Retina (tissue), 1 donor: ENCODE measurements at regions not wholly inside any gene's neighbourhood (a gene's known extent, or its start where the extent isn't known, plus 50 kb on each side); places are given as distances from the start of the nearest gene placed in this dataset.

ENCODE experiments used
- DNase-seq: peaks from one replicate; pipeline ENCODE4 v3.0.0-alpha.2; 2016

GRCh38 chr18:55819448-55819847 lies 231.5 kb upstream of the TCF4 start:
- DNase-seq = no peak

GRCh38 chr18:55818284-55818683 lies 230.3 kb upstream of the TCF4 start:
- no peak for DNase-seq

DNA sequence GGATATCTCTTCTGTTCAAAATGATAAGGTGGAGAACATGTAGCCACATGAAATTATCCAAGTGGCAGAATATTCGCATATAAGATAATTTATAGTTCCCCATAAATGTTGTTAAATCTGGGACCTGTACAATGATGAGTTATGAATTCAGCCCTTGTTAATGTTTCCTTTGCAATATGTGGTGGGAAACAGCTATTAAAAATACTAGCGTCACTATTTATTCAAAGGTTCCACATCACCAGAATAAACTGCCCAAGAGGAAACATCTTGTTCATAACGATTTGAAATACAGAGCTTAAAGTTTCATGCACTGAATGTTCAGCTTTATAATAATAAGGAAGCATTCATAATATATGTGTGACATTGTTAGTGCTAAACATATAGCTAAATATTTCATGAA lies 223.9 kb upstream of the TCF4 start:
- no peak for DNase-seq

DNA sequence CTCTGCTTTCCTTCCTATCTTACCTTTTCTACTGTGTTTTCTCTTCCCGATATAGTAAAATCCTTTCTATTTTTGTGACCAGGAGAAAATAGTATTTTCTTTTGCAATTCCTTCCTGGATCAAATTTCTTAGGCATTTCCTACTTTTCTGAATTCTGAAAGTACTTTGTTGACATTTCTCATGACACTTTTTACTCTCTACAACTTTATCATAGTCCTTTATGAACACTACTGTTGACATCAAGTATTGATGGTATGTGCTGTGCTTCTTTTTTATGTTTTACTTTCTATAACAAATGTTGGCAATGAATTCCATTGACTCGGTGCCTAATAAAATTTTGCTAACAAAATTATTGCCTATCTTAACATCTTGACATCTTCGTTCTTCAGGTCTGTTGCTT lies 217.7 kb upstream of the TCF4 start:
- no peak for DNase-seq

GRCh38 chr18:55795101-55795669 lies 207.2 kb upstream of the TCF4 start:
- no peak for DNase-seq

GRCh38 chr18:55794288-55795052 lies 206.5 kb upstream of the TCF4 start:
- no peak for DNase-seq

- no peak for DNase-seq
Measured at GRCh38 chr18:55790296-55790695, 202.3 kb upstream of the TCF4 start.

GRCh38 chr18:55787536-55788073 lies 199.6 kb upstream of the TCF4 start:
- DNase-seq = no peak

DNA sequence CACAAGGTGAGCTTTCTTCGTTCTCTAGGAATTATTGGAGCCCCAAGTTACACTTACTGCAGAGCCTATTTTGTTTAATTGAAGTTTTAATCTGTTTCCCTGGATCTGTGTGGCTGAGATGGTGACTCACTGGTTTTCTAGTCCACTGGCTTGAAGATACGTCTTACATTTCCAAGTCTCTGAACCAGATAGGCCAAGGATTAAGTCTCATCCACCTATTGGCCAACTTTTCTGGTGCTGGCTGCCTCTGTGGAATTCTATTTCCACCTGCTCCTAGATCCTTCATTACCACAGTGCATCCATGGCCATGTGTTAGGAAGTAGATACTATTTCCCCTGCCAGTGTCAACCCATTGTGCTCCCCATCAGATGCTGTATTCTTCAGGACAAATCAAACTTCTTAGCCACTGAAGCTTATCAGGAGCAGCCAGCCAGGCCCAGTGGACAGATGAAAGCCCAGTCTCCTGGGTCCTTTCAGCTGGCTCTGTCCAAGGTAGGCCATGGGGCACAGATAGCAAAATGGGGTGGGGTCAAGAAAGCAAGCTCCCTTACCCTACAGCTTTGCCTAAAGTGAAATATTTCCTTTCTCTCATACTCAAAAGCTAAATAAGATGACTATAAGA lies 198.8 kb upstream of the TCF4 start:
- DNase-seq = no peak

DNA sequence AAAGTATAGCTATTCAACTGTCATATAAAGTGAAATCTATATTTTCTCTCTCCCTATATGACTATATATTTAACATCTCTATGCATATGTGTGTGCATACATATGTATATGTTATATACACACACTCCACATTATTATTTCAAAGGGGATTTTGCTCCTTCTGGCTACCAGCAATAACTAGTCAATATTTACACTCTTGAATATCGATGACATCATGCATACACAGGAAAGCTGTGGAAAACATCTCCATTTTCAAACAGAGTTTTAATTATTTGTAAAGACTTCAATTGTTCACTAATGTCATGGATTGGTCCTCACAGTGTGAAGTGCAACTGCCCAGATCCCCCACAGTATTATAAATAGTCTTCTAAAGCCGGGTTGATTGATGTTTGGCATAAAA lies 195.9 kb upstream of the TCF4 start:
- no peak for DNase-seq

GRCh38 chr18:55781481-55781957 lies 193.5 kb upstream of the TCF4 start:
- DNase-seq = peak; percentile 75

GRCh38 chr18:55780586-55781071 lies 192.6 kb upstream of the TCF4 start:
- no peak for DNase-seq

- DNase-seq = peak; percentile 84
Measured at GRCh38 chr18:55779691-55780585, 191.9 kb upstream of the TCF4 start.

- no peak for DNase-seq
Measured at GRCh38 chr18:55778788-55779690, 191.0 kb upstream of the TCF4 start.

DNA sequence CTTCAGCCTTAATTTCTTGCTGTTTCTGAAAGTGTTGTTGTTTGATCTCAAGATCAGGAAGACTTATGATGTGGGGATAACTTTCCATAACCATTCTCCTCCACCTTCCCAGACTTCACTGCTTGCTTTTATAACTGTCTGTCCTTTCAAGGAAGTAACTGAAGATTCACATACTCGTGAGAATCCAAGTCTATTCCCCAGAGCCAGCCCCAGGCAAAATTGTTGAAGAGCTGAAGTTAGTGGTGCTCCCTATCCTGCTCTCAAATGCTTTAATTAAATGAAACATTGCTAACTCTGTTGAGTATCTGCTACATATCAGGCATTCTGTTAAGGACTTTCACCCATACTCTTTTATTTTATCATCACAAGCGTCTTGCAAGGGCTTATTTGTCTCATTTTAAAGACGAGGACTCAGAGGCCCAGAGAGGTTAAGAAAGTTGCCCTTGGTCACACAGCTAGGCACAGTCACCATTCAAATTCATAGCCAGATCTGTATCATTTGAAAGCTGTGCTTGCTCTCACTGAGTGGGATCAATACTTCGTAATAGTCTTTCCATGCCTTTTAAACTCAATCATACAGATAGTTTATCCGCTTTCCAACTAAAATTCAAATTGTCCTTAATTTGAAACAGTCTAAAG lies 189.8 kb upstream of the TCF4 start:
- no peak for DNase-seq

- DNase-seq = no peak
Measured at GRCh38 chr18:55775972-55776371, 188.0 kb upstream of the TCF4 start.

- no peak for DNase-seq
Measured at GRCh38 chr18:55774505-55774904, 186.5 kb upstream of the TCF4 start.

DNA sequence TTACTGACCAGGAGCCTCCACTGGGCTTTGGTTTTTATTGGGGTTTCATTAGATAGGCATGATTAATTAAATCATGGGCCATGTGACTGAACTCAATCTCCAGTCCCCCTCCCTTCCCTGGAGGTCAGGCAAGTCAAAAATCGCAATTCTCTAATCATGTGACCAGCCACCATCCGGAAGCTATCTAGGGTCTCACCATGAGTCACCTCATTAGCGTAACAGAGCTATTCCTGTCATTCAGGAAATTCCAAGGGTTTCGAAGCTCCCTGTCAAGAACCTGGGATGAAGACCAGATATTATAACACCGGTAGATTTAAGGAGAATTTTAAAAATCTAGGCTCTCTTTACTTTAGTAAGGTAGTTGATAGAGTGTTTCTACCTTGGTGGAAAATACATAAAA lies 180.3 kb upstream of the TCF4 start:
- DNase-seq = no peak

DNA sequence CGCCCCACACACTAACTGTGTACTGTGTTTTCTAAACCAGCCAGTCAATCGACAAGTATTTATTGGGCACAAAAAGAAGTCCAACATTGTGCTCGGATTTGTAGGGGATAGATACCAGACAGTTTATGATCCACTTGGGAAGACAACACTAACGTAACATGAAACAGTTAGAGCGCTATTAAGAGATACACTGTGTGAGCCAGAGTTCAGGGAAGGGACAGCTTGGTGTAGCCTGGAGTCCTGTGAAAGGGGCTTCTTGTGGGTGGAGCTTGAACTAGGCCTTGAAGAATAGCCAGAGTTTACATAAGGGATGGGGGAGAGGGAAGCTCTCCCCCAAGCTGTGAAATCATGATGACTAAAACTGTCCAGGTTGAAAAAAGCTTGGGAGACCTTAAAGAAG lies 176.4 kb upstream of the TCF4 start:
- no peak for DNase-seq

GRCh38 chr18:55763805-55764204 lies 175.8 kb upstream of the TCF4 start:
- DNase-seq = peak; percentile 31

DNA sequence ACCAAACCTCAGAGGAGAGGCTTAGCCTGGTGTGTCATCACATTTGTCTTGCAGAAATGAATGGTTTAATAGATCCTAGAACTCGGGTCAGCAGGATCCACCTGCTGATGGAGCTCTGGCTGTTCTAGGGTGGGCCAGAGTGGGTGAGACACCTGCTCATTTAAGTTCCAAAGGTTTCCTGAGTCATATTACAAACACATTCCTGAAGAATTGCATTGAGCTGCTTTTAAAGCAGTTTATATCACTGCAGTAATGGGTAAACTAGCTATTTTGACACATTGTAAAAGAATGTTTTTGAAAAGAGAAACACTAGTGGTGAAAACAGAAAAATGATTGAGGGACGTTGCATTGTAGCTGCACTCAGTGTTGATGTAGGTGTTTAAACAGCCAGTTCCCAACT lies 175.3 kb upstream of the TCF4 start:
- no peak for DNase-seq
